HS-5 (cell line): ENCODE measurements at regions not wholly inside any gene's neighbourhood (a gene's known extent, or its start where the extent isn't known, plus 50 kb on each side); places are given as distances from the start of the nearest gene placed in this dataset.

Experiments used
- DNase-seq: peaks from one replicate; pipeline ENCODE4 v3.0.0-alpha.2; 2012; ENCODE audit warnings: low read depth

DNA sequence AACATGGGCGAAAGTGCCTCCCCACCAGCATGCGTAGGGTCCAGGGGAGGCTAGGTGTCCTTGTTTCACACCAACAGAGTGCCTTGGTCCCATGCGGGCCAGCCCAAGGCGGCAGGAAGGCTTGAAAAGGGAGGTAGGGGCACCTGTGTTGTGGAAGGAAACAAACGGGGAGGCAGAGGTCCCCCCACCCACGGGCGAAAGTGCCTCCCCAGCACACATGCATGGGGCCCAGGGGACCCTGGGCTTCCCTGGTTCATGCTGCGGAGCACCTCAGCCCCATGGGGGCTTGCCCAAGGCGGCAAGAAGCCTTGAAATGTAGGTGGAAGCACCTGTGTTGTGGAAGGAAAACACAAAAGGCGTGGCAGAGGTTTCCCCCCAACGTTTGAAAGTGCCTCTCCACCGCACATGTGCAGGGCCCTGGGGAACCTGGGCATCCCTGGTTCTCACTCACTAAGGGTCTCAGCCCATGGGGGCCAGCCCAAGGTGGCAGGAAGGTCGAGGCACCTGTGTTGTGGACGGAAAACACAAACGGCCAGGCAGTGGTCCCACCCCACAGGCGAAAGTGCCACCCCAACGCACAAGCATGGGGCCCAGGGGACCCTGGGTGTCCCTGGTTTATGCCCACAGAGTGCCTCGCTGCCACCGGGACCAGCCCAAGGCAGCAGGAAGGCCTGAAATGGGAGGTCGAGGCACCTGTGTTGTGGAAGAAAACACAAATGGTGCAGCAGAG, 374.7 kb downstream of the ALG10 start:
- no peak for DNase-seq

DNA sequence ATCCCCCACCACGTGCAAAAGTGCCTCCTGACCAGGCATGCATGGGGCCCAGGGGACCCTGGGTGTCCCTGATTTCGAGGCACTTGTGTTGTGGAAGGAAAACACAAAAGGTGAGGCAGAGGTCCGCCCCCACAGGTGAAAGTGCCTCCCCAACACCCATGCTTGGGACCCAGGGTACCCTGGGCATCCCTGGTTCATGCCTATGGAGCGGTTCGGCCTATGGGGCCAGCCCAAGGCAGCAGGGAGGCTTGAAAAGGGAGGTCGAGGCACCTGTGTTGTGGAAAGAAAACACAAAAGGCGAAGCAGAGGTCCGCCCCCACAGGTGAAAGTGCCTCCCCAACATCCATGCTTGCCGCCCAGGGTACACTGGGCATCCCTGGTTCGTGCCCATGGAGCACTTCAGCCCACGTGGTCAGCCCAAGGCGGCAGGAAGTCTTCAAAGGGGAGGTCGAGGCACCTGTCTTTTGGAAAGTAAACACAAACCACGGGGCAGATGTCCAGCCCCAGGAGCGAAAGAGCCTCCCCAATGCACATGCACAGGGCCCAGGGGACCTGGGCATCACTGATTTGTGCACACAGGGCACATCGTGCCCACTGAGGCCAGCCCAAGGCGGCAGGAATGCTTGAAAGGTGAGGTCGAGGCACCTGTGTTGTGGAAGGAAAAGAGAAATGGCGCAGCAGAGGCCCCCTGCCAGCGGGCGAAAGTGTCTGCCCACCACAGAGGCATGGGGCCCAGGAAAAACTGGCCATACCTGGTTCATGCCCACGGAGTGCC, 375.5 kb downstream of the ALG10 start:
- no peak for DNase-seq

DNA sequence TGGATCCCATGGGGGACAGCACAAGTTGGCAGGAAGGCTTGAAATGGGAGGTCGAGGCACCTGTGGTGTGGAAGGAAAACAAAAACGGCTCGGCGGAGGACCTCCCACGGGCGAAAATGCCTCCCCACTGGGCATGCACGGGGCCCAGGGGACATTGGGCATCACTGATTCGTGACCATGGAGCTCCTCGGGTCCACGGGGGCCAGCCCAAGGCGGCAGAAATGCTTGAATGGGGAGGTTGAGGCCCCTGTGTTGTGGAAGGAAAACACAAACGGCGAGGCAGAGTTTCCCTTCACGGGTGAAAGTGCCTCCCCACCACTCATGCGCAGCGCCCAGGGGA, 376.0 kb downstream of the ALG10 start:
- no peak for DNase-seq

DNA sequence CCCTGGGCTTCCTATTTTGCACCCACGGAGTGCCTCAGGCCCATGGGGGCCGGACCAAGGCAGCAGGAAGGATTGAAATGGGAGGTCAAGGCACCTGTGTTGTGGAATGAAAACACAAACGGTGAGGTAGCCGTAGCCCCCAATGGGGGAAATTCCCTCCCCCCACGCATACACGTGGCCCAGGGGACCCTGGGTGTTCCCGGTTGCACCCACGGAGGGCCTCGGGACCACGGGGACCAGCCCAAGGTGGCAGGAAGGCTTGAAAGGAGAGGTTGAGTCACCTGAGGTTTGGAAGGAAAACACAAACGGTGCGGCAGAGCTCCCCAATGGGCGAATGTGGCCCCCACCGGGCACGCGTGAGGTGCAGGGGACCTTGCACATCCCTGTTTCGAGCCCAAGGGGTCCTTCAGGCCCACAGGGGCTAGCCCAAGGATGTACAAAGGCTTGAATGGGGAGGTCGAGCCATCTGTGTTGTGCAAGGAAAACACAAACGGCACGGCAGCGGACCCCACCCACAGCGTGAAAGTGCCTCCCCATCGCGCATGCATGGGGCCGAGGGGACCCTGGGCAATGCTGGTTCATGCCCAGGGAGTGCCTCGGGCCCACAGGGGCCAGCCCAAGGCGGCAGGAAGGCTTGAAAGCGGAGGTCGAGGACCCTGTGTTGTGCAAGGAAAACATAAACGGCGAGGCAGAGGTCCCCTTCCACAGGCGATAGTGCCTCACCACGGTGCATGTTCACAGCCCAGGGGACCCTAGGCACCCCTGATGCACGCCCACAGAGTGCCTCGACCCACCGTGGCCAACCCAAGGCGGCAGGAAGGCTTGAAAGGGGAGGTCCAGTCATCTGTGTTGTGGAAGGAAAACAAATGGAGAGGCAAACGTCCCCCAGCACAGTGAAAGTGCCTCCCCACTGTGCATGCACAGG, 376.7 kb downstream of the ALG10 start:
- no peak for DNase-seq

- no peak for DNase-seq
These were observed 377.5 kb downstream of the ALG10 start for GRCh38 chr12:34399631-34400410.

DNA sequence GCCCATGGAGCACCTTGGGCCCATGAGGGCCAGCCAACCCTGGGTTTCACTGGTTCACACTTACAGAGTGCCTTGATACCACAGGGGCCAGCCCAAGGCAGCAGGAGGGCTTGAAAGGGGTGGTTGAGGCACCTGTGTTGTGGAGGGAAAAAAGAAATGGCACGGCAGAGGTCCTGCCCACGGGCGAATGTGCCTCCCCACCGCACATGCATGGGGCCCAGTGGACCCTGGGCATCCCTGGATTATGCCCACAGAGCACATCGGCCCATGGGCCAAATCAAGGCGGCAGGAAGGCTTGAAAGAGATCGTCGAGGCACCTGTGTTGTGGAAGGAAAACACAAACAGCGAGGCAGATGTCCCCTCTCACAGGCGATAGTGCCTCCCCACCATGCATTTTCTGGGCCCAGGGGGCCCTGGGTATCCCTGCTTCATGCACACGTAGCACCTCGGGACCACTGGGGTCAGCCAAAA, 378.1 kb downstream of the ALG10 start:
- DNase-seq = no peak

DNA sequence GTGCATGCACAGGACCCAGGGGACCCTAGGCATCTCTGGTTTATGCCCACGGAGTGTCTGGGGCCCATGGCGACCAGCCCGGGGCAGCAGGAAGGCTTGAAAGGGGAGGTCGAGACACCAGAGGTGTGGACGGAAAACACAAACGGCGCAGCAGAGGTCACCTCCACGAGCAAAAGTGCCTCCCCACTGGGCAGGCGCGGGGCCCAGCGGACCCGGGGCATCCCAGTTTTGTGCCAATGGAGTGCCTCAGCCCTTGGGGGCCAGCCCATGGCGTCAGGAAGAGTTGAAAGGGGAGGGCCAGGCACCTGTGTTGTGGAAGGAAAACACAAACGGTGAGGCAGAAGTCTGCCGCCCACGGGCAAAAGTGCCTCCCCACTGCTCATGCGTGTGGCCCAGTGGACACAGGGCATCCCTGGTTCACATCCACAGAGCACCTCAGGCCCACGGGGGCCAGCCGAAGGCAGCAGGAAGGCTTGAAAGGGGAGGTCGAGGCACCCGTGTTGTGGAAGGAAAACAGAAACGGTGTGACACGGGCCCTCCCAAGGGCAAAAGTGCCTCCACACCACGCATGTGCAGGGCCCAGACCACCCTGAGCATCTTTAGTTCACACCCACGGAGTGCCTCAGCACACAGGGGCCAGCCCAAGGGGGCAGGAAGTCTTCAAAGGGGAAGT, 378.8 kb downstream of the ALG10 start:
- no peak for DNase-seq

DNA sequence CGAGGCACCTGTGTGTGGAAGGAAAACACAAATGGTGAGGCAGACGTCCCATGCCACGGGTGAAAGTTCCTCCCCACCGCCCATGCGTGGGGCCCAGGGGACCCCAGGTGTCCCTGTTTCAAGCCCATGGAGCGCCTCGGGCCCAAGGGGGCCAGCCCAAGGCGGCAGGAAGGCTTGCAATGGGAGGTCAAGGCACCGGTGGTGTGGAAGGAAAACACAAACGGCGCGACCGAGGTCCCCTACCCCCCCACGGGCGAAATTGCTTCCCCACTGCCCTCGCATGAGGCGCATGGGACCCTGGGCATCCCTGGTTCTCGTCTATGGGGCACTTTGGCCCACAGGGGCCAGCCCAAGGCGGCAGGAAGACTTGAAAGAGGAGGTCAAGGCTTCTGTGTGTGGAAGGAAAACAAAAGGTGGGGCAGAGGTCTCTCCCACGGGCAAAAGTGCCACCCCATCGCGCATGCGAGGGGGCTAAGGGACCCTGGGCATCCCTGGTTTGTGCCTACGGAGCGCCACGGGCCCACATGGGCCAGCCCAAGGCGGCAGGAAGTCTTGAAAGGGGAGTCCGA, 379.4 kb downstream of the ALG10 start:
- DNase-seq = no peak

GRCh38 chr12:34402228-34402898, 380.1 kb downstream of the ALG10 start:
- no peak for DNase-seq

DNA sequence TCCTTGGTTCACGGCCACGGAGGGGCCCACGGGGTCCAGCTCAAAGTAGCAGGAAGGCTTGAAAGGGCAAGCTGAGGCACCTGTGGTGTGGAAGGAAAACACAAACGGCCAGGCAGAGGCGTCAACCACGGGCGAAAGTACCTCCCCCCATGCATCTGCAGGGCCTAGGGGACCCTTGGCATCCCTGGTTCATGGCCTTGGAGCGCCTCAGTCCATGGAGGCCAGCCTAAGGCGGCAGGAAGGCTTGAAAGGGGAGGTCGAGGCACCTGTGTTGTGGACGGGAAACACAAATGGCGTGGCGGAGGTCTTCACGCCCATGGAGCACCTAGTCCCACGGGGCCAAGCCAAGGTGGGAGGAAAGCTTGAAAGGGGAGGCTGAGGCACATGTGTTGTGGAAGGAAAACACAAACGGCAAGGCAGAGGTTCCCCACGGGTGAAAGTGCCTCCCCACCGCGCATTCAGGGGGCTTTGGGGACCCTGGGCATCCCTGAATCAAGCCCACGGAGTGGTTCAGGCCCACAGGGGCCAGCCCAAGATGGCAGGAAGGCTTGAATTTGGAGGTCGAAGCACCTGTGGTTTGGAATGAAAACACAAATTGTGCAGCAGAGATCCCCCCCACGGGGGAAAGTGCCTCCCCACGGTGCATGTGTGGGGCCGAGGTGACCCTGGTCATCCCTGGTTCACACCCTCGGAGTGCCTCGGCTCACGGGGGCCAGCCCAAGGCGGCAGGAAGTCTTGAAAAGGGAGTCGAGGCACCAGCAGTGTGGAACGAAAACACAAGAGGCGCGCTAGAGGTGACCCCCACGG, 380.8 kb downstream of the ALG10 start:
- DNase-seq = no peak

GRCh38 chr12:34403706-34404376, 381.5 kb downstream of the ALG10 start:
- DNase-seq = no peak

- no peak for DNase-seq
These were observed 382.3 kb downstream of the ALG10 start for GRCh38 chr12:34404377-34405285.

DNA sequence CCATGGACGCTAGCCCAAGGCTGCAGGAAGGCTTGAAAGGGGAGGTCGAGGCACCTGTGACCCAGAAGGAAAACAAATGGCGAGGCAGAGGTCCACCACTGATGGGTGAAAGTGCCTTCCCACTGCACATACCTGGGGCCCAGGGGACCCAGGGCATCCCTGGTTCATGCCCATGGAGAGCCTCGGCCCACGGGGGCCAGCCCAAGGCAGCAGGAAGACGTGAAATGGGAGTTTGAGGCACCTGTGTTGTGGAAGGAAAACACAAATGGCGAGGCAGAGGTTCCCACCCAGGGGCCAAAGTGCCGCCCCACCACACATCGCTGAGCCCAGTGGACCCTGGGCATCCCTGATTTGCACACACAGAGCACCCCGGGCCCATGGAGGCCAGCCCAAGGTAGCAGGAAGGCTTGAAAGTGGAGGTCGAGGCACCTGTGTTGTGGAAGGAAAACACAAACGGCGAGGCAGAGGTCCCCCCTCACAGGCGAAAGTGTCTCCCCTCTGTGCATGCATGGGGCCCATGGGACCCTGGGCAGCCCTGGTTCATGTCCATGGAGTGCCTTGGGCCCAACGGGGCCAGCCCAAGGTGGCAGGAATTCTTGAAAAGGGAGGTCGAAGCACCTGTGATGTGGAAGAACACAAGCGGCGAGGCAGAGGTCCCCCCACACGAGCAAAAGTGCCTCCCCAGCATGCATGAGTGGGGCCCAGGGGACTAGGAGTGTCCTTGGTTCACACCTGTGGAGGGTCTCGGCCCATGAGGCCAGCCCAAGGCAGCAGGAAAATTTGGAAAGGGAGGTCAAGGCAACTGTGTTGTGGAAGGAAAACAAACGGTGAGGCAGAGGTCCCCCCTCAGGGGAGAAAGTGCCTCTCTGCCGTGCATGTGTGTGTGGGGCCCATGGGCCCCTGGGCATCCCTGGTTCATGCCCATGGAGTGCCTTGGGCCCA, 383.3 kb downstream of the ALG10 start:
- DNase-seq = no peak

- DNase-seq = no peak
These were observed 384.1 kb downstream of the ALG10 start for GRCh38 chr12:34406228-34406995.

DNA sequence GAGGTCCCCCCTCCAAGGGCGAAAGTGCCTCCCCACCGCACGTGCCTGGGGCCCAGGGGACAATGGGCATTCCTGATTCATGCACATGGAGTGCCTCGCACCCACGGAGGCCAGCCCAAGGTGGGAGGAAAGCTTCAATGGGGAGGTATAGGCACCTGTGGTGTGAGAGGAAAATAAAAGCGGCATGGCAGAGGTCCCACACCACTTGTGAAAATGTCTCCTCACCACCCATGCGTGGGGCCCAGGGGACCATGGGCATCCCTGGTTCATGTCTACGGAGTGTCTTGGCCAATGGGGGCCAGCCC, 384.7 kb downstream of the ALG10 start:
- no peak for DNase-seq

GRCh38 chr12:34407813-34408212, 385.5 kb downstream of the ALG10 start:
- DNase-seq = no peak
